ENCODE measurements at regions not wholly inside any gene's neighbourhood (a gene's known extent, or its start where the extent isn't known, plus 50 kb on each side); places are given as distances from the start of the nearest gene placed in this dataset.

GRCh38 chr13:30363725-30364124 is 56.4 kb upstream of the KATNAL1 start:
- BruUV-seq (replicated peaks): no TSS peak
- H3K79me2 ChIP-seq (ENCODE audit: control insufficient read depth, insufficient read depth, low read length): no peaks in the 10 kb centered on the region
- intact Hi-C loops (cut with micrococcal nuclease) (no loop called here), in situ Hi-C loops (cut with MboI) (no loop called here)
- peak; percentile 78 for FAIRE-seq
- H3K4me2 ChIP-seq (ENCODE audit: insufficient read depth, low read length): peak overlapping the region; percentile 41
- H3K27me3 ChIP-seq (ENCODE audit: control insufficient read depth in 2 of 2, insufficient read depth in 2 of 2, low read length in 2 of 2): no peaks in the 10 kb centered on the region; a peak in 1 of 5 replicates
- no peak overlapping the region for H3K4me3 ChIP-seq
- no peak overlapping the region; a peak in 2 of 4 replicates for H3K9ac ChIP-seq (ENCODE audit: insufficient read depth in 1 of 2, low read depth in 2 of 2, low read length in 2 of 2)
- ATAC-seq: peak; percentile 84
- POLR2A ChIA-PET: no interaction called here
- CTCF ChIA-PET (ENCODE audit: low intra/inter-chr PET ratio): no interaction called here
- 3% methylated on average over 5 of the region's 5 CpGs for WGBS (ENCODE audit: insufficient coverage, low coverage, missing lambda C conversion rate)
- DNase-seq (ENCODE audit: extremely low read depth in 1 of 4, low spot score in 3 of 4): peak; percentile 61 to 74 (median 65)
- H2AFZ ChIP-seq (ENCODE audit: low read depth, low read length): 0 out of 2 replicates have a peak overlapping the region, but pooled peaks have one; percentile 51
- H3K9me3 ChIP-seq (replicated peaks; ENCODE audit: control insufficient read depth, insufficient read depth, low read depth, low read length): no peaks in the 10 kb centered on the region
- H3K4me1 ChIP-seq (replicated peaks in 1 of 2; ENCODE audit: control insufficient read depth in 2 of 2, insufficient read depth in 2 of 2, low read length in 2 of 2): peaks cover 10 to 19% of the 10 kb centered on the region in 2 experiments
- H4K20me1 ChIP-seq (replicated peaks; ENCODE audit: control insufficient read depth, insufficient read depth, low read length): no peaks in the 10 kb centered on the region
- no peaks in the 10 kb centered on the region for H3K36me3 ChIP-seq (ENCODE audit: control insufficient read depth, insufficient read depth, low read length)
- no peaks in the 10 kb centered on the region for H3K9me1 ChIP-seq (ENCODE audit: control insufficient read depth, insufficient read depth, low read length)
- H3K27ac ChIP-seq (ENCODE audit: extremely low read depth, low read depth, low read length): peak overlapping the region; percentile 48; the same call in 1 of the 3 replicates
- TF ChIP-seq NCOR1 (IDR thresholded peaks at IDR 0.05) (peak; percentile 33), BCLAF1 (IDR thresholded peaks at IDR 0.05; ENCODE audit: borderline replicate concordance in 1 of 2, control insufficient read depth in 1 of 2, low read depth in 2 of 2, low read length in 1 of 2) (no peak), RBM14 (IDR thresholded peaks at IDR 0.05; ENCODE audit: borderline replicate concordance, insufficient read depth, low read depth, low read length) (no peak), ZNF79 (CRISPR knock-in tag; IDR thresholded peaks at IDR 0.05; ENCODE audit: low read depth) (no peak), GATA2 (CRISPR knock-in tag; IDR thresholded peaks at IDR 0.05) (peak; percentile 39; the same call in 1 of the 2 replicates), EHMT2 (IDR thresholded peaks at IDR 0.05) (peak; percentile 82), MXI1 (IDR thresholded peaks at IDR 0.05; ENCODE audit: low read depth, low read length) (no peak), MTA2 (IDR thresholded peaks at IDR 0.05; ENCODE audit: low read depth) (peak; percentile 53), DNMT1 (IDR thresholded peaks at IDR 0.05) (no peak), MCM7 (IDR thresholded peaks at IDR 0.05) (no peak), SNAPC5 (CRISPR knock-in tag; IDR thresholded peaks at IDR 0.05) (no peak), FOXJ3 (CRISPR knock-in tag; IDR thresholded peaks at IDR 0.05) (no peak), TAL1 (IDR thresholded peaks at IDR 0.05) (peak; percentile 73), XRCC5 (IDR thresholded peaks at IDR 0.05; ENCODE audit: low read depth, low read length) (no peak), ZNF224 (CRISPR knock-in tag; IDR thresholded peaks at IDR 0.05) (no peak), ARID1B (IDR thresholded peaks at IDR 0.05) (peak; percentile 82), PYGO2 (tag; IDR thresholded peaks at IDR 0.05) (no peak), EP300 (IDR thresholded peaks at IDR 0.05; ENCODE audit: low read length) (peak; percentile 25), NR2F6 (CRISPR knock-in tag; IDR thresholded peaks at IDR 0.05) (no peak), TCF3 (CRISPR knock-in tag; IDR thresholded peaks at IDR 0.05) (peak; percentile 86)
